MM.1S (cell line): ENCODE measurements at regions not wholly inside any gene's neighbourhood (a gene's known extent, or its start where the extent isn't known, plus 50 kb on each side); places are given as distances from the start of the nearest gene placed in this dataset.

ENCODE experiments used
- DNase-seq: peaks from one replicate; pipeline ENCODE4 v3.0.0-alpha.2; 2015
- H2AFZ ChIP-seq: fragments of 300-600 bp; sonication (generic); 2 replicates; pipeline ENCODE4 v1.6.0; 2016; ENCODE audit warnings: antibody characterized with exemption, low read length
- H3F3A ChIP-seq: fragments of 300-600 bp; sonication (generic); 2 replicates; pipeline ENCODE4 v1.6.1; 2016; ENCODE audit warnings: mild to moderate bottlenecking, antibody characterized with exemption, low read length, moderate library complexity, mixed read lengths; ENCODE audit not compliant: insufficient read depth
- H3K27ac ChIP-seq: fragments of 300-600 bp; sonication (generic); 2 replicates; pipeline ENCODE4 v1.5.1; 2016; ENCODE audit warnings: mild to moderate bottlenecking, low read length
- H3K27me3 ChIP-seq: fragments of 300-600 bp; sonication (generic); replicated peaks from 2 replicates; pipeline ENCODE4 v1.6.0; 2016; ENCODE audit warnings: low read length; ENCODE audit not compliant: insufficient read depth
- H3K36me3 ChIP-seq: fragments of 300-600 bp; sonication (generic); replicated peaks from 2 replicates; pipeline ENCODE4 v1.6.1; 2016; ENCODE audit warnings: mild to moderate bottlenecking, low read length, mixed read lengths; ENCODE audit not compliant: insufficient read depth
- H3K4me1 ChIP-seq: fragments of 300-600 bp; sonication (generic); 2 replicates; pipeline ENCODE4 v1.6.1; 2016; ENCODE audit warnings: low read length, mixed read lengths
- H3K4me2 ChIP-seq: fragments of 300-600 bp; sonication (generic); 2 replicates; pipeline ENCODE4 v1.6.0; 2016; ENCODE audit warnings: low read depth, low read length
- H3K4me3 ChIP-seq: fragments of 300-600 bp; sonication (generic); 2 replicates; pipeline ENCODE4 v1.5.1; 2016; ENCODE audit warnings: low read length, mixed read lengths
- H3K79me2 ChIP-seq: fragments of 300-600 bp; sonication (generic); 2 replicates; pipeline ENCODE4 v1.6.1; 2016; ENCODE audit warnings: mixed run types, low read length, mixed read lengths
- H3K9ac ChIP-seq: fragments of 300-600 bp; sonication (generic); 2 replicates; pipeline ENCODE4 v1.6.1; 2016; ENCODE audit warnings: low read length, mixed read lengths
- H3K9me2 ChIP-seq: fragments of 300-600 bp; sonication (generic); replicated peaks from 2 replicates; pipeline ENCODE4 v1.6.1; 2016; ENCODE audit warnings: mild to moderate bottlenecking, low read length, mixed read lengths; ENCODE audit not compliant: insufficient read depth
- H3K9me3 ChIP-seq: fragments of 300-600 bp; sonication (generic); replicated peaks from 2 replicates; pipeline ENCODE4 v1.6.1; 2016; ENCODE audit warnings: mild to moderate bottlenecking, low read length, mixed read lengths; ENCODE audit not compliant: insufficient read depth
- H4K20me1 ChIP-seq: fragments of 300-600 bp; sonication (generic); 2 replicates; pipeline ENCODE4 v1.6.1; 2016; ENCODE audit warnings: mild to moderate bottlenecking, low read length, moderate library complexity, mixed read lengths; ENCODE audit not compliant: insufficient read depth
- EZH2 ChIP-seq: fragments of 300-600 bp; sonication (generic); optimal IDR thresholded peaks from 2 replicates; pipeline ENCODE3; 2017; ENCODE audit warnings: low read depth, mild to moderate bottlenecking, antibody characterized with exemption, low read length, mixed read lengths
- EZH2phosphoT487 ChIP-seq: fragments of 300-600 bp; sonication (generic); IDR thresholded peaks from 2 replicates; pipeline ENCODE4 v1.6.1; 2018; ENCODE audit warnings: antibody characterized with exemption, low read length
- TF ChIP-seq, protein P1 (sequence below): fragments of 300-600 bp; sonication (generic); IDR thresholded peaks from 2 replicates; pipeline ENCODE4 v1.5.1; 2016; ENCODE audit warnings: antibody characterized with exemption, low read length, mixed read lengths

GRCh38 chr1:30259631-30260030 is 463.8 kb downstream of the MATN1 start:
- Histone ChIP-seq H3K9ac (no peak overlapping the region), H2AFZ (no peak overlapping the region), H3K9me3 (no peaks in the 10 kb centered on the region), H3K27me3 (peaks cover 81% of the 10 kb centered on the region), H3K9me2 (no peaks in the 10 kb centered on the region), H3K4me2 (no peak overlapping the region), H3K79me2 (no peaks in the 10 kb centered on the region), H4K20me1 (no peaks in the 10 kb centered on the region), H3K27ac (no peak overlapping the region), H3K4me3 (no peak overlapping the region), H3K36me3 (no peaks in the 10 kb centered on the region), H3K4me1 (no peaks in the 10 kb centered on the region), H3F3A (no peaks in the 10 kb centered on the region)
- TF ChIP-seq, protein P1, sequence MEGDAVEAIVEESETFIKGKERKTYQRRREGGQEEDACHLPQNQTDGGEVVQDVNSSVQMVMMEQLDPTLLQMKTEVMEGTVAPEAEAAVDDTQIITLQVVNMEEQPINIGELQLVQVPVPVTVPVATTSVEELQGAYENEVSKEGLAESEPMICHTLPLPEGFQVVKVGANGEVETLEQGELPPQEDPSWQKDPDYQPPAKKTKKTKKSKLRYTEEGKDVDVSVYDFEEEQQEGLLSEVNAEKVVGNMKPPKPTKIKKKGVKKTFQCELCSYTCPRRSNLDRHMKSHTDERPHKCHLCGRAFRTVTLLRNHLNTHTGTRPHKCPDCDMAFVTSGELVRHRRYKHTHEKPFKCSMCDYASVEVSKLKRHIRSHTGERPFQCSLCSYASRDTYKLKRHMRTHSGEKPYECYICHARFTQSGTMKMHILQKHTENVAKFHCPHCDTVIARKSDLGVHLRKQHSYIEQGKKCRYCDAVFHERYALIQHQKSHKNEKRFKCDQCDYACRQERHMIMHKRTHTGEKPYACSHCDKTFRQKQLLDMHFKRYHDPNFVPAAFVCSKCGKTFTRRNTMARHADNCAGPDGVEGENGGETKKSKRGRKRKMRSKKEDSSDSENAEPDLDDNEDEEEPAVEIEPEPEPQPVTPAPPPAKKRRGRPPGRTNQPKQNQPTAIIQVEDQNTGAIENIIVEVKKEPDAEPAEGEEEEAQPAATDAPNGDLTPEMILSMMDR = no peak
- TF ChIP-seq EZH2phosphoT487 (no peak), EZH2 (no peak)
- no peak for DNase-seq

- H4K20me1 ChIP-seq = no peaks in the 10 kb centered on the region
- no peak overlapping the region for H3K9ac ChIP-seq
- TF ChIP-seq, protein P1 = no peak
- no peak for TF ChIP-seq EZH2
- no peak for TF ChIP-seq EZH2phosphoT487
- no peaks in the 10 kb centered on the region for H3K36me3 ChIP-seq
- H3K4me1 ChIP-seq = no peaks in the 10 kb centered on the region
- no peak overlapping the region for H2AFZ ChIP-seq
- H3K27ac ChIP-seq = no peak overlapping the region
- H3K4me2 ChIP-seq = no peak overlapping the region
- H3K27me3 ChIP-seq = peaks cover 81% of the 10 kb centered on the region
- H3F3A ChIP-seq = no peaks in the 10 kb centered on the region
- H3K79me2 ChIP-seq = no peaks in the 10 kb centered on the region
- no peaks in the 10 kb centered on the region for H3K9me3 ChIP-seq
- no peak overlapping the region for H3K4me3 ChIP-seq
- H3K9me2 ChIP-seq = no peaks in the 10 kb centered on the region
- DNase-seq = no peak
These were observed 464.5 kb downstream of the MATN1 start for GRCh38 chr1:30258876-30259275.

DNA sequence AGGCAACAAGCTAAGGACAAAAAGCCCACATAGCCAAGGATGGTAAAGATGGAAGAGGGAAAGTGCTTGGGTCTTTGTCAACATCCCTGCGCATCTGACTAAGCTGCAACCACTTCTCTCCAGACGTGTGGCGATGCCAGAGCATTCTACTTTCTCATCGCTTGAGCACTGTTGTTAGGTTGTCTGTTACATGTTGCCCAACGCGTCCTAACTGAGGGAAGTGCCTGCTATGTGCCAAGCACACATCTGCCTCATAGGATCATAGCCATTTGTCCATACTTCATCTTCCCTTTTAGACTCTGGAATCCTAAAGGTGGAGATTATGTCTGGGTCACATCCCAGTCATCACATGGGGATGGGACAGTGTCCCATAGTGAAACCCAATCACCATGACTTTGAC is 464.9 kb downstream of the MATN1 start:
- H3K27me3 ChIP-seq = peaks cover 81% of the 10 kb centered on the region
- no peaks in the 10 kb centered on the region for H4K20me1 ChIP-seq
- no peaks in the 10 kb centered on the region for H3F3A ChIP-seq
- no peak overlapping the region for H3K9ac ChIP-seq
- no peaks in the 10 kb centered on the region for H3K36me3 ChIP-seq
- no peaks in the 10 kb centered on the region for H3K4me1 ChIP-seq
- H3K4me3 ChIP-seq = no peak overlapping the region
- no peak for DNase-seq
- H2AFZ ChIP-seq = no peak overlapping the region
- no peak overlapping the region for H3K27ac ChIP-seq
- H3K79me2 ChIP-seq = no peaks in the 10 kb centered on the region
- H3K9me2 ChIP-seq = no peaks in the 10 kb centered on the region
- TF ChIP-seq EZH2 (no peak), EZH2phosphoT487 (no peak)
- TF ChIP-seq, protein P1 = no peak
- no peak overlapping the region for H3K4me2 ChIP-seq
- no peaks in the 10 kb centered on the region for H3K9me3 ChIP-seq
